Fibroblast of gingiva (primary cell): ENCODE measurements at regions not wholly inside any gene's neighbourhood (a gene's known extent, or its start where the extent isn't known, plus 50 kb on each side); places are given as distances from the start of the nearest gene placed in this dataset.

ENCODE experiments used
- DNase-seq: peaks from one replicate; pipeline ENCODE4 v3.0.0-alpha.2; 2011; ENCODE audit warnings: low read depth

- DNase-seq, result no peak
These were observed 173.2 kb downstream of the CDH26 start for GRCh38 chr20:60131375-60131774.

DNA sequence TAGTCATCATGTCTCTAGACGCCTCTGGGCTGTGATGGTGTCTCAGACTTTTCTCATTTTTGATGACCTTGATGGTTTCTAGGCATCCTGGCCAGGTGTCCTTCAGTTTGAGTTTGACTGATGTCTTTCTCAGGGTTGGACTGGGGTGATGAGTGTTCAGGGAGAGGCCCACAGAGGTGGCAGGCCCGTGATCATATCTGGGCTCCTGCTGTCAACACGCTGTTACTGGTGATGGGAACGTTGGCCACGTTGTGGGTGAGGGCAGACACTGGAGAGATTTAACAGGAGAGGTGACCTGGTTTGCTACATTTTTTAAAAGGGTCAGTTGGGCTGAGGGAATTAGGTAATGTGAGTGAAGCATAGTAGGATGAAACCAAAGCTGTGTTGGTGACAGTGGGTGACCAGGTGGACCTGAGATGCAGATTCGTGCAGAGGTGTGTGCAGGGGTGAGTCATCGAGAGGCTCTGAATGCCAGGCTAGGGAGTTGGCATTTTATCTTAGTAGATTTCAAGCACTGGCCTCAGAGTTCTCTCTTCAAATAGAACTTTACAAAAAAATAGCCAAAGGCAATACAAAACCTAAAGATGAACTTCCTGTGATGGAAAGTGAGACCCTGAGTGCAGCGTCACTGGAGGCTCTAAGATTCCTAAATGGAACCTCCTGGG, 174.1 kb downstream of the CDH26 start:
- DNase-seq, result no peak

GRCh38 chr20:60132827-60133670, 174.8 kb downstream of the CDH26 start:
- DNase-seq, result no peak

DNA sequence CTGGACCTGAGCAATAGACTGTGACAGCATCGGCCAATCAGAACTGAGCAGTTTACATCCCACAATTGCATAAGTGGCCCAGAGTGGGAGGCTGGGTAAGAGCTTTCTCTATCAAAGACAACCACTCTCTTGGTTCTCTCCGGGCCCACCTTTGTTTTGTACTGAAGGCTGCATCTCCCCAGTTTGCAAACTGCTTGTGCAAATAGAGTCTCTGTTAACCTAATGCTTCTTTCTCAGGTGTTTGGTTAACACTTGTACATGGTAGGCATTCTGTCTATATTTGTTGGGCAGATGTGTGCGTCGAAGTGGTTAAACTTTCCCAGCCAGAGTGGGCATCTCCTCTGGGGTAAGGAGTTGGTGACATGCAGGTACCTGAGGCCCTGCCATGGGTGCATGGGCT, 177.1 kb downstream of the CDH26 start:
- DNase-seq, result no peak

DNA sequence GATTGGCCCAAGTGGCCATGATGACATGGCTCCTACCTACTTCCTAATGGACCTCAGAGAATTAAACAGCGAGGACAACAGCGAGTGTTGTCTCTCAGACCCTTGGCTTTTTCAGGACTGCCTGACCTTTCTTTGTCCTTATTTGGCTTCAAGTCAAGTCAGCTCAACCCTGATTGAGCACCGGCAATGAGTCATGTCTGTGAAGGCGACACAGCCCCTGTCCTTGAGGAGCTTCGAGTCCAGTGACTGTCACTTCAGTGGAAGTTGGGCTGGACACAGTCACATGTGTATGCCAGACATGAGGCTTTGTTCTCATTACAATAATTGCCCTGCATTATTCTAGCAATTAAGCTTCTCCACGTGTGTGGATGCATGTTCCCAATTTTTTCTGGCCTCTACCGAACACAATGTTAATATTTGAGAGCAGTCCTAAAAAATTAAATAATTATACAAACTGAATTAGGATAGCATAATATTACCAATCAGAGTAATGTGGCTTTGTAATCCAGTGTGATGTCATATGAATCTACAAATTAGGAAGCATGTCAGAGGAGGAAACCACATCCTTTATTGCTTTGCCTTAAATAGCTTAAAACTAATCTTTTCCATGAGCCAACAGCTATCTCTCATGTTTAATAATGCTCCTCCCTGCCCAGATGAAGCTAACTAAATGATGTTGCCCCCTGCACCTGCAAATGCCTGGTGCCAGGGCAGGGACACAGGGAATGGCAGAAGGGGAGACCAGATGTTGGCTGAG, 178.6 kb downstream of the CDH26 start:
- no peak for DNase-seq

GRCh38 chr20:60137657-60138245, 179.5 kb downstream of the CDH26 start:
- DNase-seq, result no peak

DNA sequence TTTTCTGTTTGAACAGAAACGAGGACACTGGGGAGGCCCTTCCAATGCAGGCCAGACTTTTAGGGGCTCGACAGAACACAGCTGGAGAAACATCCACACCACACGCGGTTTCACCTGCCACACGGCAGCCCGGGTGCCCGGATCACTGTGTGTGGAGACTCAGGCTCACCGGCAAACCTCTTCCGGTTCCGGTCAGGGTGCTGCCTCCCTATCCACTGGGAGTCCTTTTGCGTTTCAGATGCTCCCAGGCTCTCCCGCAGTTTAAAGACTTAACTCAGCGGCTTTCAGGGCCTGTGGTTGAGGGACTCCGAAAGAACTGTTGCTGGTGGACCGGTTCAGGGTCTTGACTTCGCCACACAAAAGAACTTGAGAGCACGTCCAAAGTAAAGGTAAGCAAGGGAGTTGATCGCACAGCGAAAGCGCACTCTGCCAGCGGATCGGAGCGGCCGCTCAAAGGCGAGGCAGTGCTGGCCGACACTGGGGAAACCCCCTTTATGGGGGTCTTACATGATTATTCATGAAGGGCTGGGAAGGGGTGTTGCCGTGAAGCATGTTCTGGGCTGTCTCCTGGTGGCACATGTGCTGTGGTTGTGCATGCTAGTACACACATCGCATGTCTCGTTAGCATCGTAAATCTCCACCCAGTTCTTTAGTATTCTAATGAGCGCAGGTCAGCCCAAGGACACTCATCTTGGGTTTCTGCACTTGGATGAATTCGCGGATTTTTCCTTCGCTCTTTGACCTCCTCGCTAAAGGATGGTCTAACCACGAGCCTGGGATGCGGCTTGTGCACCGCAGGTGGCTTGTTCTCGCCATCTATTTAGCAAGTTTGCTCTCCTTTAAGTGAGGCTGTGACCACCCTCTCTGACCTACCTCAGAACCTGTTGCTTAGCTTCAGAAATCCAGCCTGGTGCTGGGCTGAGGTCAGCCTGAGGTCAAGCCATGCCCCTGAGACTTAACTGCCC, 180.3 kb downstream of the CDH26 start:
- DNase-seq, result no peak

- no peak for DNase-seq
These were observed 181.6 kb downstream of the CDH26 start for GRCh38 chr20:60139663-60140446.

DNA sequence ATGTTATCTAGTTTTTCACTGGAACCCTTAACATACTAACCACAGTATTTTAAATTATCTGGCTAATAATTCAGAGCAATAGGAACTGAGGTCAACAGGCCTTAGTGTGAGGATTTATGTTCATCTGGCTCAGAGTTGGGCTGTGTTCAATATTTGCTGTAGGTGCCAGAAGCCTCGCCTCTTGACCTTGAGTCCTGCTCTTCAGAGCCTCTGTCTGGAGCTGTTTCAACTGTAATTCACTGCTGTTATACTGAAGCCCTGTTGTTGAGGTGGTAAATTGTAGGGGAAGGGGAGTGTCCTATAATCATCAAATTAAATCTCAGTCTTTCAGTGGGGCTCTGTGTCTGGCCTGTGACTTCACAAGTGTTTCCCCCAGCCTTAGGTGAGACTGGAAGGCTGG, 184.4 kb downstream of the CDH26 start:
- no peak for DNase-seq

DNA sequence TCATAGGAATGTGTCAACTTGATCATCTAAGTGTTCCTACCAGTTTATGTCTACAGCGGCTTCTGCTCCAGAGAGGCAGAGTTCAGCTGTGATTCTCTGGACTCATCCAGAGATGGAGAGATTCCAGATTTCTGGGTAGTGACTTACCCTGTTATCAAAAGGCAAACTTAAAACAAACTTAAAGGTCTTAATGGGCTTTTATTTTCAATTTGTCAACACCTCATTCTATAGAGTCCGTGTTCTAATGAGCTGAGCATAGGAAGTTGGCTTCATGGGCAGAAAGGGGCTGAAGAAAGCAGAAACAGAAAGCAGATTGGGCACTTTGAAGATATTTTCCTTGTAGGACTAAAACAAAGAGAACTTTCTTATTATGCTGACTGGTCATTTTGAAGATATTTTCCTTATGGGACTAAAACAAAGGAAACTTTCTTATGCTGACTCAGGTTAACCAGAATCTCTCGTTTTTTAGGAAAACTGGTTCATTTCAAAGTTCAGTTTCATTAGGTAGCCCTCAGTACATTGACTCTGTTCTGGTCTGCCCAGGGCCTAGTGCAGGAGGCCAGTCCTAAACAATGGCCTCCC, 185.1 kb downstream of the CDH26 start:
- DNase-seq, result no peak

- no peak for DNase-seq
These were observed 186.2 kb downstream of the CDH26 start for GRCh38 chr20:60144404-60144803.

- DNase-seq, result no peak
These were observed 186.8 kb downstream of the CDH26 start for GRCh38 chr20:60144974-60145527.

DNA sequence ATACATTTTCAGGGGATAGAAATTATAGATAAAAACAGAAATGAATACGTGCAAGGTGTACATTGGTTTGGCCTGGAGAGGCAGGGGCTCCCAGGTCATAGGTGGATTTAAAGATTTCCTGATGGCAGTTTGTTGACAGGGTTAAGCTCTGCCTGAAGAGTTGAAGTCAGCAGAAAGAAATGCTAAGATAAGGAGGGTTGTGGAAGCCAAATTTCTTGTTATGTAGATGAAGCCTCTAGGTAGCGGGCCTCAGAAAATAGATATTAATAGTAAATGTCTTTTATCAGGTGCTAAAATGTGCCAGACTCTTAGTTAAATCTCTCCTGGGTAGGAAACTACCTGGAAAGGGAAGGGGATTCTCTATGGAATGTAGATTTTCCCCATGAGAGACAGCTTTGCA, 188.8 kb downstream of the CDH26 start:
- DNase-seq, result no peak

DNA sequence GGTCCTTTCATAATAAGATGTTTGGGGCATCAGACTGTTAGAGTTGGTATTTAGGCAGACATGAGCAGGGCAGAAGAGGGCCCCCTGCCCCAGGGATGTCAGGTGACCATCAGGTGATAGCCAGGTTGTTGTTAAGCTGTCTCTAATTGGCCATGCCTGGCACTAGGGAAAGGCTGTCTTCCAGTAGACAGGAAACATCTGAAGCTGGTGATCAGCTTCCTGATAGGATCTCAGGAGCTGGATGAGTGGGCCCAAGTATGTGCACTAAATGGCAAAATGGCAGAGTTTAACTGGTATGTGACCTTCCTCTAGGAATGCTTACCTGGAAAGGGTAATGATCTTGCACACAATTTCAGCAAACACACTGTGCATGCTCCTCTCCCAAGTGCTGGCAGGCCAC, 190.7 kb downstream of the CDH26 start:
- no peak for DNase-seq

DNA sequence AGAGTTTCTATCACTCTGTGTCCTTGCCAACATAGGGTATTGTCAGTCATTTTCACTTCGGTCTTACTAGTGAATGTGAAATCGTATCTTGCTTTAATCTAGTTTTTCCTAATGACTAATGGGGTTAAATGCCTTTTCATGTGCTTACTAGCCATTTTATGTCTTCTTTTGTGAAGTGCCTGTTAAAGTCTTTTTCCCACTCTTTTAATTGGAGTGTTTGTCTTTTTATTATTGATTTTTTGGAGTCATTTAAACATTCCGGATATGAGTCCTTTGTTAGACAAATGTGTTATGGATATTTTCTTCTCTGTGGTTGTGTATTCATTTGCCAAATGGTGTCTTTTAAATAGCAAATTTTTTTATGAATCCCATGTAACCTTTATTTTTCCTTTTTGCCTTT, 194.6 kb downstream of the CDH26 start:
- DNase-seq, result no peak

DNA sequence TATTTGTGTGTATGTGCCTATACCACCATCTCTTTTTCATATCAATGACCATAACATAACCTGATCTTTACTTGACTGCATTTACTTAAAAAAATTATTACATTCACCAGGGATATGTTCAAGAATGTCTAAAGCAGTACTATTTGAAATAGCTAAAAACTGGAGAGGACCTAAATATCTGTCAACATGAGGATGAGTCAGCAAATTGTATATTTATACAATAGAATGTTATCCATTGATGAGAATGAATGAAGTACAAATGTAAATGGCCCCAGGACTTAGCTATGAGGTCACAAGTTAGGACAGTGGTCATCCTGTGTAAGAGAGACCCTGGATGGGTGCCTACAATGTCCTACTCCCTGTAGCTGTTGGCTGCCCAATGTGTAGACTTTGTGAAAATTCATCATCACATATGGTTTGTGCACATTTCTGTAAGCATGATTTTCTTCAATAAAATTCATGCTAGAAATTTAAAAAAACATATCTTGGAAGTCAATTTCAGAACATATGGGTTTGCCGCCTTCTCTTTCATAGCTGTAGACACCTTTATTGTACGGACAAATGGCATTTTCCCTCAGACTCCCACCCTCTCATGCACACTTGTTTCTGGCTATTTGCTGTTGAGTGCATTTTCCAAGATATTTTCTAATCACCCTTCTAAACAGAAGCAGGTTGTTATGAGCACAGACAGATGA, 202.4 kb downstream of the CDH26 start:
- no peak for DNase-seq

GRCh38 chr20:60167812-60168211, 209.6 kb downstream of the CDH26 start:
- DNase-seq, result no peak

- no peak for DNase-seq
These were observed 210.7 kb downstream of the CDH26 start for GRCh38 chr20:60168963-60169362.

DNA sequence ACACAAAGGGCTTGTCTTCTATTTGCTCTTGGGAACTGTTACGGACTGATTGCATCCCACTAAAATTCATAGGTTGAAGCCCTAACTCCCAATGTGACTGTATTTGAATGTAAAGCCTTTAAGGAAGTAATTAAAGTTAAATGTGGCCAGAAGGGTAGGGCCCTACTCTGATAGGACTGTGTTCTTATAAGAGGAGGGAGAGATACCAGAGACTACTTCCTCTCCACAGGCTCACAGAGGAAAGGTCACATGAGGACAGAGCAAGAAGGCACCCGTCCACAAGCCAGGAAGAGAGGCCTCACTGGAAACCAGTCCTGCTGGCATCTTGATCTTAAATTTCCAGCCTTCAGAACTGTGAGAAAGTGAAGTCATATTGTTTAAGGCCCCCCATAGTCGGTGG, 211.9 kb downstream of the CDH26 start:
- DNase-seq, result no peak
